HL-60 (cell line): ENCODE measurements at regions not wholly inside any gene's neighbourhood (a gene's known extent, or its start where the extent isn't known, plus 50 kb on each side); places are given as distances from the start of the nearest gene placed in this dataset.
A peak's percentile ranks its signal among the peaks of the same experiment; 100 is the strongest.

Experiments used
- DNase-seq, 2 experiments: peaks; one replicate each; pipeline ENCODE4 v3.0.0-alpha.2; 2010 to 2020; ENCODE audit warnings: low read depth in 1 of 2, low spot score in 1 of 2
- H3K27ac ChIP-seq: fragments of 250-450 bp; sonication (Bioruptor Pico); replicated peaks from 2 replicates; pipeline ENCODE4 v1.5.1; 2020; ENCODE audit warnings: mild to moderate bottlenecking, moderate library complexity
- H3K27me3 ChIP-seq: fragments of 250-450 bp; sonication (Bioruptor Pico); 2 replicates; pipeline ENCODE4 v1.5.1; 2021; ENCODE audit warnings: mild to moderate bottlenecking, moderate library complexity; ENCODE audit not compliant: insufficient read depth, poor library complexity, severe bottlenecking
- H3K4me3 ChIP-seq: replicated peaks from 2 replicates; pipeline ENCODE4 v1.5.1; 2011; ENCODE audit warnings: mild to moderate bottlenecking, control low read depth, low read length; ENCODE audit not compliant: insufficient read depth
- CTCF ChIP-seq: IDR thresholded peaks from one replicate; pipeline ENCODE4 v1.5.1; 2011; ENCODE audit warnings: low read length, control low read depth, inconsistent platforms; ENCODE audit not compliant: insufficient read depth
- GABPA ChIP-seq: IDR thresholded peaks from 2 replicates; pipeline ENCODE4 v1.6.1; 2012; ENCODE audit warnings: low read depth
- POLR2AphosphoS5 ChIP-seq: IDR thresholded peaks from 2 replicates; pipeline ENCODE4 v1.6.1; 2012; ENCODE audit warnings: low read depth
- REST ChIP-seq: IDR thresholded peaks from 2 replicates; pipeline ENCODE4 v1.6.1; 2012; ENCODE audit warnings: low read depth; ENCODE audit not compliant: insufficient replicate concordance
- SPI1 ChIP-seq: IDR thresholded peaks from 2 replicates; pipeline ENCODE4 v1.6.1; 2012; ENCODE audit warnings: low read depth, mild to moderate bottlenecking, borderline replicate concordance

GRCh38 chr7:69516238-69516820 is 81.9 kb upstream of the AUTS2 start:
- TF ChIP-seq REST (no peak), POLR2AphosphoS5 (no peak), SPI1 (no peak), CTCF (no peak), GABPA (no peak)
- DNase-seq: no peak
- H3K27ac ChIP-seq: no peak overlapping the region
- H3K4me3 ChIP-seq: no peak overlapping the region
- no peaks in the 10 kb centered on the region for H3K27me3 ChIP-seq

- DNase-seq: no peak
- Histone ChIP-seq H3K27me3 (no peaks in the 10 kb centered on the region), H3K4me3 (no peak overlapping the region), H3K27ac (no peak overlapping the region)
- no peak for TF ChIP-seq REST
- TF ChIP-seq GABPA: no peak
- TF ChIP-seq CTCF: no peak
- TF ChIP-seq POLR2AphosphoS5: no peak
- no peak for TF ChIP-seq SPI1
These were observed 80.1 kb upstream of the AUTS2 start for GRCh38 chr7:69517985-69518704.

- TF ChIP-seq GABPA: no peak
- peak; percentile 62; the same call in 1 of the 2 replicates for TF ChIP-seq SPI1
- TF ChIP-seq REST: no peak
- Histone ChIP-seq H3K4me3 (no peak overlapping the region), H3K27me3 (no peaks in the 10 kb centered on the region), H3K27ac (no peak overlapping the region)
- DNase-seq: peak in 1 of 2 experiments; percentile 8
These were observed 79.6 kb upstream of the AUTS2 start for GRCh38 chr7:69518705-69519077.
